SK-N-SH treated with all-trans-retinoic acid at 6 μM for 48 hours (cell line): ENCODE measurements at regions not wholly inside any gene's neighbourhood (a gene's known extent, or its start where the extent isn't known, plus 50 kb on each side); places are given as distances from the start of the nearest gene placed in this dataset.

Source experiments
- ATAC-seq: fragments of 200-7000 bp; cut with Tn5 transposase; 3 replicates; pipeline ENCODE4 v1.9.1; 2020; ENCODE audit warnings: mild to moderate bottlenecking, moderate library complexity
- ARNTL ChIP-seq: fragments of 450-650 bp; formaldehyde crosslinking; IDR thresholded peaks from 2 replicates; pipeline ENCODE4 v1.5.0; 2020; ENCODE audit warnings: low read depth, mild to moderate bottlenecking, moderate library complexity, borderline replicate concordance
- BACH2 ChIP-seq: fragments of 250-450 bp; sonication (Bioruptor Pico); IDR thresholded peaks from 2 replicates; pipeline ENCODE4 v1.9.0; 2021; ENCODE audit warnings: mild to moderate bottlenecking, borderline replicate concordance
- CSDC2 ChIP-seq: fragments of 250-450 bp; sonication (Bioruptor Pico); IDR thresholded peaks from 2 replicates; pipeline ENCODE4 v1.5.0; 2020; ENCODE audit warnings: mild to moderate bottlenecking, moderate library complexity
- ESRRG ChIP-seq: fragments of 250-450 bp; sonication (Bioruptor Pico); IDR thresholded peaks from 2 replicates; pipeline ENCODE4 v1.6.1; 2021; ENCODE audit warnings: mild to moderate bottlenecking
- GLIS3 ChIP-seq: fragments of 250-450 bp; sonication (Bioruptor Pico); IDR thresholded peaks from 2 replicates; pipeline ENCODE4 v1.5.0; 2020; ENCODE audit warnings: mild to moderate bottlenecking, moderate library complexity
- ISL1 ChIP-seq: fragments of 250-450 bp; sonication (Bioruptor Pico); IDR thresholded peaks from 2 replicates; pipeline ENCODE4 v2.1.2; 2022; ENCODE audit warnings: mild to moderate bottlenecking, moderate library complexity
- OSR1 ChIP-seq: fragments of 250-450 bp; sonication (Bioruptor Pico); IDR thresholded peaks from 2 replicates; pipeline ENCODE4 v1.8.0; 2022; ENCODE audit warnings: moderate library complexity, mild to moderate bottlenecking, inconsistent platforms
- PPARA ChIP-seq: fragments of 250-450 bp; sonication (Bioruptor Pico); IDR thresholded peaks from 2 replicates; pipeline ENCODE4 v1.5.0; 2020; ENCODE audit warnings: mild to moderate bottlenecking, borderline replicate concordance
- SNAI2 ChIP-seq: fragments of 250-450 bp; sonication (Bioruptor Pico); IDR thresholded peaks from 2 replicates; pipeline ENCODE4 v1.5.0; 2020; ENCODE audit warnings: mild to moderate bottlenecking, moderate library complexity
- TCF4 ChIP-seq: fragments of 250-450 bp; sonication (Bioruptor Pico); IDR thresholded peaks from 2 replicates; pipeline ENCODE4 v1.8.0; 2021; ENCODE audit warnings: mild to moderate bottlenecking, moderate library complexity, borderline replicate concordance
- TOX ChIP-seq: fragments of 250-450 bp; sonication (Bioruptor Pico); IDR thresholded peaks from 2 replicates; pipeline ENCODE4 v1.8.0; 2021; ENCODE audit warnings: mild to moderate bottlenecking, moderate library complexity, borderline replicate concordance
- ZC3H10 ChIP-seq: fragments of 250-450 bp; sonication (Bioruptor Pico); IDR thresholded peaks from 2 replicates; pipeline ENCODE4 v1.5.1; 2021; ENCODE audit warnings: mild to moderate bottlenecking, moderate library complexity
- ZFP30 ChIP-seq: fragments of 450-650 bp; formaldehyde crosslinking; IDR thresholded peaks from 2 replicates; pipeline ENCODE4 v1.5.0; 2022; ENCODE audit warnings: mild to moderate bottlenecking, moderate library complexity
- ZNF565 ChIP-seq: fragments of 450-650 bp; formaldehyde crosslinking; conservative IDR thresholded peaks from 2 replicates; pipeline ENCODE4 v1.5.0; 2020; ENCODE audit warnings: low read depth, mild to moderate bottlenecking, moderate library complexity
- ZNF70 ChIP-seq: fragments of 450-650 bp; formaldehyde crosslinking; IDR thresholded peaks from 2 replicates; pipeline ENCODE4 v1.5.0; 2020; ENCODE audit warnings: mild to moderate bottlenecking, moderate library complexity
- ZNF8 ChIP-seq: fragments of 450-650 bp; formaldehyde crosslinking; IDR thresholded peaks from 2 replicates; pipeline ENCODE4 v1.5.0; 2020; ENCODE audit warnings: mild to moderate bottlenecking, moderate library complexity
- TF ChIP-seq, protein P1 (sequence below): fragments of 250-450 bp; sonication (Bioruptor Pico); IDR thresholded peaks from 2 replicates; pipeline ENCODE4 v1.8.0; 2021; ENCODE audit warnings: low read depth, mild to moderate bottlenecking, moderate library complexity, borderline replicate concordance
- TF ChIP-seq, protein P2 (sequence below): fragments of 250-450 bp; sonication (Bioruptor Pico); IDR thresholded peaks from 2 replicates; pipeline ENCODE4 v1.5.0; 2020; ENCODE audit warnings: mild to moderate bottlenecking, moderate library complexity
- TF ChIP-seq, protein P3 (sequence below): fragments of 250-450 bp; sonication (Bioruptor Pico); IDR thresholded peaks from 2 replicates; pipeline ENCODE4 v1.8.0; 2020; ENCODE audit warnings: mild to moderate bottlenecking, moderate library complexity, borderline replicate concordance
- TF ChIP-seq, protein P4 (sequence below): fragments of 250-450 bp; sonication (Bioruptor Pico); IDR thresholded peaks from 2 replicates; pipeline ENCODE4 v1.5.1; 2021; ENCODE audit warnings: mild to moderate bottlenecking, moderate library complexity

DNA sequence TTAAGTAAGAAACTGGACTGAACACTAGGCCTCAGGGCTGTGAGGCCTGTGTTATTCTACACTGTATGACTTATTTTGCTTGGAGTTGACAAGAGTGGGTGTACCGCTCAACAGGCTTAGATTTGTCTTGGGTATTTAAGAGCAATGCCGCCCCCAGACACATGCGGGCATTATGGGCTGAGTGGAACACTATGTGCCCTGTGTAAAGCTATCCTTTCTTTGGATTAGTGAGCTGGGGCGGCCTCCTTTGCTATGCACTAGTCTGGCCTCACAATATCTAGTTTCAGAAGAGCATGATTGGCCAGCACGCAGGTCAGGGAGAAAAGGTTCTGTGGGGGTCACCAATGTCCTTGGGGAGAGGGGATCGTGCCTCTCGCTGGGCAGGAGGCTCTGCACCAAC lies 206.3 kb upstream of the GDNF start (continued):
- TF ChIP-seq OSR1 (CRISPR knock-in tag) (no peak), ZNF70 (CRISPR knock-in tag) (no peak), TCF4 (no peak), ARNTL (no peak)

DNA sequence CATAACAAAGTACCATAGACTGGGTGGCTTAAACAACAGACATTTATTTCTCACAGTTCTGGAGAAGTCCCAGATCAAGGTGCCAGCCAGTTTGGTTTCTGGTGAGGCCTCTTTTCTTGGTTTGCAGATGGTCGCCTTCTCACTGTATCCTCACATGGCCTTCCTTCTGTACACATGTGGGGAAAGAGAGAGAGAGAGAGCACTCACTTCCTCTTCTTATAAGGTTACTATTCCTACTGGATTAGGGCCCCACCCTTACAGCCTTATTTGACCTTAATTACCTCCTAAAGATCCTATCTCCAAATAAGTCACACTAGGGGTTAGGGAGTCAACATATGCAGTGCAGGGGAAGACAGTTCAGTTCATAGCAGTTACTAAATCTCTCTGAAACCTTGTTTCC lies 205.6 kb upstream of the GDNF start:
- ATAC-seq = no peak
- TF ChIP-seq, protein P1, sequence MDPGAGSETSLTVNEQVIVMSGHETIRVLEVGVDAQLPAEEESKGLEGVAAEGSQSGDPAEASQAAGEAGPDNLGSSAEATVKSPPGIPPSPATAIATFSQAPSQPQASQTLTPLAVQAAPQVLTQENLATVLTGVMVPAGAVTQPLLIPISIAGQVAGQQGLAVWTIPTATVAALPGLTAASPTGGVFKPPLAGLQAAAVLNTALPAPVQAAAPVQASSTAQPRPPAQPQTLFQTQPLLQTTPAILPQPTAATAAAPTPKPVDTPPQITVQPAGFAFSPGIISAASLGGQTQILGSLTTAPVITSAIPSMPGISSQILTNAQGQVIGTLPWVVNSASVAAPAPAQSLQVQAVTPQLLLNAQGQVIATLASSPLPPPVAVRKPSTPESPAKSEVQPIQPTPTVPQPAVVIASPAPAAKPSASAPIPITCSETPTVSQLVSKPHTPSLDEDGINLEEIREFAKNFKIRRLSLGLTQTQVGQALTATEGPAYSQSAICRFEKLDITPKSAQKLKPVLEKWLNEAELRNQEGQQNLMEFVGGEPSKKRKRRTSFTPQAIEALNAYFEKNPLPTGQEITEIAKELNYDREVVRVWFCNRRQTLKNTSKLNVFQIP (CRISPR knock-in tag) = no peak
- TF ChIP-seq GLIS3 (CRISPR knock-in tag) (no peak), PPARA (no peak), TOX (CRISPR knock-in tag) (no peak), ZC3H10 (CRISPR knock-in tag) (no peak), ZNF8 (CRISPR knock-in tag) (no peak), ARNTL (no peak), CSDC2 (CRISPR knock-in tag) (no peak), ISL1 (no peak), ZNF70 (CRISPR knock-in tag) (no peak), ZNF565 (no peak), ZFP30 (no peak), OSR1 (CRISPR knock-in tag) (no peak), SNAI2 (CRISPR knock-in tag) (no peak)
- TF ChIP-seq, protein P2, sequence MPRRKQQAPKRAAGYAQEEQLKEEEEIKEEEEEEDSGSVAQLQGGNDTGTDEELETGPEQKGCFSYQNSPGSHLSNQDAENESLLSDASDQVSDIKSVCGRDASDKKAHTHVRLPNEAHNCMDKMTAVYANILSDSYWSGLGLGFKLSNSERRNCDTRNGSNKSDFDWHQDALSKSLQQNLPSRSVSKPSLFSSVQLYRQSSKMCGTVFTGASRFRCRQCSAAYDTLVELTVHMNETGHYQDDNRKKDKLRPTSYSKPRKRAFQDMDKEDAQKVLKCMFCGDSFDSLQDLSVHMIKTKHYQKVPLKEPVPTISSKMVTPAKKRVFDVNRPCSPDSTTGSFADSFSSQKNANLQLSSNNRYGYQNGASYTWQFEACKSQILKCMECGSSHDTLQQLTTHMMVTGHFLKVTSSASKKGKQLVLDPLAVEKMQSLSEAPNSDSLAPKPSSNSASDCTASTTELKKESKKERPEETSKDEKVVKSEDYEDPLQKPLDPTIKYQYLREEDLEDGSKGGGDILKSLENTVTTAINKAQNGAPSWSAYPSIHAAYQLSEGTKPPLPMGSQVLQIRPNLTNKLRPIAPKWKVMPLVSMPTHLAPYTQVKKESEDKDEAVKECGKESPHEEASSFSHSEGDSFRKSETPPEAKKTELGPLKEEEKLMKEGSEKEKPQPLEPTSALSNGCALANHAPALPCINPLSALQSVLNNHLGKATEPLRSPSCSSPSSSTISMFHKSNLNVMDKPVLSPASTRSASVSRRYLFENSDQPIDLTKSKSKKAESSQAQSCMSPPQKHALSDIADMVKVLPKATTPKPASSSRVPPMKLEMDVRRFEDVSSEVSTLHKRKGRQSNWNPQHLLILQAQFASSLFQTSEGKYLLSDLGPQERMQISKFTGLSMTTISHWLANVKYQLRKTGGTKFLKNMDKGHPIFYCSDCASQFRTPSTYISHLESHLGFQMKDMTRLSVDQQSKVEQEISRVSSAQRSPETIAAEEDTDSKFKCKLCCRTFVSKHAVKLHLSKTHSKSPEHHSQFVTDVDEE = no peak
- TF ChIP-seq, protein P3, sequence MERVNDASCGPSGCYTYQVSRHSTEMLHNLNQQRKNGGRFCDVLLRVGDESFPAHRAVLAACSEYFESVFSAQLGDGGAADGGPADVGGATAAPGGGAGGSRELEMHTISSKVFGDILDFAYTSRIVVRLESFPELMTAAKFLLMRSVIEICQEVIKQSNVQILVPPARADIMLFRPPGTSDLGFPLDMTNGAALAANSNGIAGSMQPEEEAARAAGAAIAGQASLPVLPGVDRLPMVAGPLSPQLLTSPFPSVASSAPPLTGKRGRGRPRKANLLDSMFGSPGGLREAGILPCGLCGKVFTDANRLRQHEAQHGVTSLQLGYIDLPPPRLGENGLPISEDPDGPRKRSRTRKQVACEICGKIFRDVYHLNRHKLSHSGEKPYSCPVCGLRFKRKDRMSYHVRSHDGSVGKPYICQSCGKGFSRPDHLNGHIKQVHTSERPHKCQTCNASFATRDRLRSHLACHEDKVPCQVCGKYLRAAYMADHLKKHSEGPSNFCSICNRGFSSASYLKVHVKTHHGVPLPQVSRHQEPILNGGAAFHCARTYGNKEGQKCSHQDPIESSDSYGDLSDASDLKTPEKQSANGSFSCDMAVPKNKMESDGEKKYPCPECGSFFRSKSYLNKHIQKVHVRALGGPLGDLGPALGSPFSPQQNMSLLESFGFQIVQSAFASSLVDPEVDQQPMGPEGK (CRISPR knock-in tag) = no peak
- TF ChIP-seq, protein P4, sequence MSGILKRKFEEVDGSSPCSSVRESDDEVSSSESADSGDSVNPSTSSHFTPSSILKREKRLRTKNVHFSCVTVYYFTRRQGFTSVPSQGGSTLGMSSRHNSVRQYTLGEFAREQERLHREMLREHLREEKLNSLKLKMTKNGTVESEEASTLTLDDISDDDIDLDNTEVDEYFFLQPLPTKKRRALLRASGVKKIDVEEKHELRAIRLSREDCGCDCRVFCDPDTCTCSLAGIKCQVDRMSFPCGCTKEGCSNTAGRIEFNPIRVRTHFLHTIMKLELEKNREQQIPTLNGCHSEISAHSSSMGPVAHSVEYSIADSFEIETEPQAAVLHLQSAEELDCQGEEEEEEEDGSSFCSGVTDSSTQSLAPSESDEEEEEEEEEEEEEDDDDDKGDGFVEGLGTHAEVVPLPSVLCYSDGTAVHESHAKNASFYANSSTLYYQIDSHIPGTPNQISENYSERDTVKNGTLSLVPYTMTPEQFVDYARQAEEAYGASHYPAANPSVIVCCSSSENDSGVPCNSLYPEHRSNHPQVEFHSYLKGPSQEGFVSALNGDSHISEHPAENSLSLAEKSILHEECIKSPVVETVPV (CRISPR knock-in tag) = no peak

DNA sequence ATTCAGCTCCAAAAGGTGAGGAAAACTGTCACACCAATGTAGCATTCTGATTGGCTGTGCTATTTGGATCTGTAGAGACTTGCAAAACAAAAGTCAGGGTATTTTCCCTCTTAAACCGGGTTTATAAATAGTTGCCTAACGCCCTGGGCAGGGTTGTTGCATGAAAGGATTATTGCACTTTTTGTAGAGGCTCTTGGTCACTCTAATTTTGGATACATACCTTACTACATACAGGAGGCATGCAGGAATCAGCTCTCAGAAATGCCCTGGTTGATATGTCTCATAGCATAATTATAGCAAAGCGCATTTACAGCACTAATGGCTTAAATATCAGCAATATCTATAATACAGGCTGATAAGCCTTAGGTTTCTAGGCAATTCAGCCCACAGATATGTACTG lies 200.0 kb upstream of the GDNF start:
- no peak for TF ChIP-seq TOX (CRISPR knock-in tag)
- TF ChIP-seq CSDC2 (CRISPR knock-in tag) = no peak
- no peak for TF ChIP-seq PPARA
- no peak for TF ChIP-seq ZNF565
- TF ChIP-seq BACH2 (CRISPR knock-in tag) = no peak
- TF ChIP-seq ARNTL = no peak
- TF ChIP-seq ZFP30 = no peak
- no peak for TF ChIP-seq ZC3H10 (CRISPR knock-in tag)
- TF ChIP-seq, protein P4 (CRISPR knock-in tag) = no peak
- no peak for TF ChIP-seq OSR1 (CRISPR knock-in tag)
- no peak for TF ChIP-seq TCF4
- TF ChIP-seq GLIS3 (CRISPR knock-in tag) = no peak
- no peak for TF ChIP-seq ESRRG (CRISPR knock-in tag)
- TF ChIP-seq, all 23 proteins: peak for 0
- ATAC-seq = no peak

DNA sequence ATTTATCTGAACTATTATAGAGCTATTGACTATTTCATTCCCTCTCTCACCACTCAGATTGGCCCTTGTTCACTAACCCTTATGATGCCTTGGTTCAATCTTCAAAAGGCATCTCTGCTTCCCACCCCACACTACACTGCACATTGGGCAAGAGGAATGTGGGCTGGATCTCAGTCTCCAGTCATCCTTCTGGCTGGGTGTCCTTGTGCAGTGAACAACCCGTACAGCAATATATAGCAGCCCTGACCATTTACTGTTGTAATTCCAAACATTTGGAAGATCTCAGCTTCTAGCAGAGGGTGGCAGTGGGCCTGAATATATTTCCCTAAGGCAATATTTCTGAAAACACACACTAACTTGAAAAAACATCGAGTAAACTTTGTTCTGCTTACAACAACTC lies 199.2 kb upstream of the GDNF start:
- no peak for ATAC-seq
- TF ChIP-seq ZFP30 = no peak
- no peak for TF ChIP-seq GLIS3 (CRISPR knock-in tag)
- TF ChIP-seq ISL1 = no peak
- no peak for TF ChIP-seq SNAI2 (CRISPR knock-in tag)
- TF ChIP-seq, protein P2 = no peak
- no peak for TF ChIP-seq ZC3H10 (CRISPR knock-in tag)
- no peak for TF ChIP-seq BACH2 (CRISPR knock-in tag)
